ENCODE measurements at regions not wholly inside any gene's neighbourhood (a gene's known extent, or its start where the extent isn't known, plus 50 kb on each side); places are given as distances from the start of the nearest gene placed in this dataset.

DNA sequence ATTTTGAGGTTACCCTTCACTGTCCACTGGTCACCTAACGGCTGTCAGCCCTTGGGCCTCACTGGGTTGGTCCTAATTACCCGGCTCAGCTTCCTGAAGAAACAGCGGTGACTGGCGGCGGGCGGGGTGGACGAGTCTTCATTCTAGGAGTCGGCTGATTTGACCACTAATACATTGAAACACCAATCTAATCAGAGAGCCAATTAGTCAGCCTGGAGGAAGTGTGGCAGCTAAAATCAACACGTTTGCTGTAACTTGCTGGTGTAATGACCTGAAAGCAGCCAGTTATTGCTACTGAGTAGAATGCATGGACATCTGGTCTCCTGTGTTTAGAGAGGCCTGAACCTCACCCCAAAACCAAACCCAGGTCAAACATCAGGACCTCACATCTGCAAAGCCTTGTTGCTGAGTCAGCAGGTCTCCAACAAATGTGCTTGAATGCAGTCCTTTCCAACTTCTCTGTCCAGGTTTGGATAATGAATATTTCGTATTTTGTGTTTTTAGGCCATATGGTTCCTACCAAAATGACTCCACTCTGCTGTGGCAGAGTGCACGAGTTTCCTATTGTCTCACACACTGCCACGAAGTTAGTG is 496.4 kb downstream of the BRD1 start:
- no peak for DNase-seq

DNA sequence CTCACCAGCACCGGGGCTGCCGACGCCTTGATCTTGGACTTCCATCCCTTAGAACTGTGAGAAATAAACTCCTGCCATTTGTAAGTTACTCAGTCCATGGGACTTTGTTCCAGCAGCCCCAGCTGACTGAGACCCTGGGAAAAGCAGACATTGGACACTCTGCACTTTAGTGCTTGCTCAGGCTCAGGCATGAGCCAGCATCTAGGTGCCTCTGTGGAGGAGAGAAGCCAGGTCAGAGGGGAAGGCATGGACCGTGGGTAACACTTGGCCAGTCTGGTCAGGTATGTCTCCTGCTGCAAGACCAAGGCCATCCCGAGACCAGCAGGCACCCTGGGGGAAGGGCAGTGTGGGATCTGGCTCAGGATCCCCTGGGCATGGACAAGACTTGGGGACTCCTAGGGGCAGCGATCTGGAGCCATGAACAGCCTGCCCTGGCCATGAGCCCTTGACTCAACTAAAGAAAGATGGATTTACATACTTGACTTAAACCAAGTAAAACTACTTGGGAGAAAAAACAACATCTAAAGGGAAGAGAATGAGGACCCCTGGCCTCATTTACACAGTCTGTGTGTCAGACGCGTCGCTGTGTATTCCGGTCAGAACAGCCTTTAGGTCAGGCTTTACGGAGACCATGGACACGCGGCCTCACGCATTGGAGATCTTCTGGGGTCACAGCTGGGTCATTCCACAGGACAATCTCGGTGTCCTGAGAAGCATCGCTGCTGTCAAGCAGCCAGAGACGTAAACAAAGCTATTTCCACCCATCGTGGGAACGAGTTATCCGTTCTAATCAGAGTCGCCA is 497.1 kb downstream of the BRD1 start:
- no peak for DNase-seq

DNA sequence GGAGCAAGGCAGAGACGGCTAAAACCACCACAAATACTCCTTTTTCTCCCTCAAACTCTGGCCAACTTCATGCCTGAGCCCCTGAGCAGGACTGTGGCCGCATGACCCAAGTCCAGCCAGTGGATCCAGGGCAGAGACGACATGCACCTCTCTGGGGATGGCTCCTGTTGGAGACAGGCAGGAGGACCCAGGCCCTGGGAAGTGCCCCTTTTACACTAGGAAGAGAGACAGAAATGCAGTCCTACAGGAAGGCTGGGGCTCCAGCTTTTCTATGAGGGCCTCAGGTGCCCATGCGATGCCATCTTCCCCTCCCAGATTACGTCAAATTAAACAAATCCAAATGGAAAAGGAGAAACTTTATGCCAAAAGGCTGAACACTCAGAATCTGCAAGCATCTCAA is 498.0 kb downstream of the BRD1 start:
- no peak for DNase-seq

DNA sequence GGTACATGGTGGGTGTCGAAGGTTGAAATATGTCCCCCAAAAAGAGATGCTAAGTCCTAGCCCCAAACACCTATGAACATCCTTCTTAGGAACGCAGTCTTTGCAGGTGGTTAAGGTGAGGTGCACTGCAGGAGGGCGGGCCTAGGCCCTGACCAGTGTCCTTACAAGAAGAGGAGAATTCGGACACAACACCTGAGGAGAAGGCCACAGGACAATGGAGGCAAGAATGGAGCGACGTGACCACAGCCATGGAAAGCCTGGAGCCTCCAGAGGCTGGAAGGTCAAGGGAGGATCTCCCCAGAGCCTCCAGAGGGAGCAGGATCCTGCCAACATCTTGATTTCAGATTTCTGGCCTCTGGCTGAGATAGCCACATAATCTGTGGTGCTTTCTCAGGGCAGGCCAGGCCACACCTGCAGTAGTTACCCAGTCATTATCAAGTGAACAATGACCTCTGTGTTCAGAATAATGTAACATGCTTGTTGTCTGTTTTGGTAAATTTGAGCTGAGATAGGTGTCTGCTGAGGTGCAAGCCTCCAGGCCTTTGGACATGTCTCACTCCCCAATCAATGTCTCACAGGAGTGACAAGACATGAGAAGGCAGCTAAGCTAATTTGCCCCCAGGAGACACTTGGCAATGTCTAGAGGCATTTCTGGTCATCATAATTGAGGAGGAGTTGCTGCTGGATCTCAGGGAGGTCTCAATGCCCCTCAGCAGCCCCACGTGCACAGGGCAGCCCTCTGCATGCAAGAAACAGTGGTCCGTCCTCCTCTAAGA is 498.9 kb downstream of the BRD1 start:
- DNase-seq, result no peak

DNA sequence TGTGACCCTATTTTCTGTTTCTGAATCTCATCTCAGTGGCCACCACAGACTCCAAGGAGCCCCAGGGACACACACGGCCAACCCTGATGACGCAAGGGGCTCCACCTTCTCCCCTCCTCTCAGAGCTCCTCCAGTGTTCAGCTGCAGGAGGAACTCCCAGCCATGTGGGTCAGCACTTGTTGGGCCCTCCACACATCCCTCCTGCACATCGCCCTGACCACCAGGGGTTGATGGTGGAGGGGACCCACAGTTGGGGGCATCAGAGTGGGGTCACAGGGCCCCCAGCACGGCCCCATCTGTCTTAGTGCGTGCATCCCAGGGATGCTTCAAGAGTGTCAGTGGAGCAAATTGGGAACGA is 499.6 kb downstream of the BRD1 start:
- DNase-seq, result no peak

DNA sequence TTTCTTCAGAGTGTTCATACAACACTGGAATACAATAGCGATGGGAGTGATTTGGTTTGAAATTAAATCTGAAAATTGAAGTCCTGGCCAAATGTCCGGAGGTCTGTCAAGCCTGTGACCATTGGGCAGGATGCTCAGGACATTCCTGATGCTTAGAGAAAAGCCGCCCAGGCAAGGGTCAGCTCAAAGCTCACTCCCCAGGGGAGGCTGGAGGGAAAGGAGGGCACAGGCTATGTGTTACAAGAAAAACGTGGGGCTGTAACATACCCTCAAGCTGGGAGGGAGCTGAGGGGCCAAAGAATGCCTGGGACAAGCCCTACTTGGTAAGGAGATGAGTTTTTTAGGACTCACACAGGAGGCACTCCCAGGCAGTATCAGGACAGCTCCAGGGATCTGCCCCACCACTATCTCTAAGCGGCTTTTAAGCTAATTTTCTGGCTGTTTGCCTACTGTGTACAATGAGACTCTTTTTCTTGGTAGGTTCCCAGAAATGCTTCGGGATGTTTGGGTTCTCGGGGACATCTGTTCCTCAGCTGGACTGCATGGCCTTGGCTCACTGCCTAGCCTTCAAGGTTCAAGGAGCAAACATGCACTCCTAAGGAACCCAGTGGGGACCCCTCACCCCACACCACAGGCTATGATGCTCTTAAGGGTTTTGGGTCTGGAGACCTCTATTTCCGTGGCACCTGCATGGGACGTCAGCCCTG is 500.1 kb downstream of the BRD1 start:
- DNase-seq, result no peak

DNA sequence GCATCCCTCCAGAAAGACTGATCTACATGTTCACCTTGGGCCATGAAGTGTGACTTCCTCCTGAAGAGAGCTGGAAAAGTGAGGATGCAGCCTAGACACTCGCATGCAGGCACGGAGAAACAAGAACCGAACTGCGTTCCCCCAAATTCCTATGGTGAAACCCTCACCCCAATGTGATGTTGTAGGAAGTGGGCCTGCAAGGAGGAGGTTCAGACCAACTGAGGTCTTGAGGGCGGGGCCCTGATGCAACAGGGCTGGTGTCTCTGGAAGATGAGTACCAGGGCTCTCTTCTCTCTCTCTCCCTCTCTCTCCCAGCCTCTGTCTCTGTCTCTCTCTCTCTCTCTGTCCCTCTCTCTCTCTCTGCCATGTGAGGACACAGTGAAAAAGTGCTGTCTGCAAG is 501.1 kb downstream of the BRD1 start:
- DNase-seq, result no peak

DNA sequence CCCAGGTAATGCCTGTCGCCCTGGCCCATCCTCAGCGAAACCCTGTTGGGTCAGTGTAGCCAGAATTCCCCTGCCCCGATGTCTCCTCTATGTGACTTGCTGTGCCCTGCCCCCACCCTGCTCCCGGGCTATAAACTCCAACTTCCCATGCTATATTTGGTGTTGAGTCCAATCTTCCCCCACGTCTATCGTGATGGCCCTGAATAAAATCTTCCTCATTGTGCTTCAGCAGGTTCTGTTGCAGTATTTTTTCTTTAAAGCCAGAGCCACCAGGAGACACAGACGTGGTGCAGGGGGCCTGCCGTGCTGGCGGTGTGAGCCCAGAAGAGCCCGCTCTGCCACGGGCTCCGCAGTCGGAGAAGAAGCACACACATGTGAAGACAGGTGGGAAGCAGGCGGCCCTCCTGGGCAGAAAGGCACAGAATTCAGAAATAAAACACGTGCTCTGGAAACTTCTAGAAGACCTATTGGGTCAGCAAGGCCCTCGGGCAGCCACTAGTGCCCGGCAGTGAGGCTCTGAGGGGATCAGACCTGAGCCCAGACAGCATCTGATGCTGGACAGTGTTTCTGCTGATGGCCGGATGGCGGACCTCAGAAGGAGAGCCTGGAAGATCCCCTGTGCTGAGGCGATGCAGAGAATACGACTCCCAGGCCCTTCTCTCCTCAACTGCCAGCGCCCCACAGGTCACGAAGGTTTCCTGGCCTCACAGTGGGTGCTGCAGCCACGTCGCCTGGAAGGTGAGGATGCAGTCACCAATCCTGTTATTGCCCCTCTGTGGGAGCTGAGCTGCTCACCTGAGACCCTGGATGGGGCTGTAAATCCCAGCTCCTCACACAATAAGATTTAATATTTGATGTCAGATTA is 501.9 kb downstream of the BRD1 start:
- DNase-seq, result no peak

DNA sequence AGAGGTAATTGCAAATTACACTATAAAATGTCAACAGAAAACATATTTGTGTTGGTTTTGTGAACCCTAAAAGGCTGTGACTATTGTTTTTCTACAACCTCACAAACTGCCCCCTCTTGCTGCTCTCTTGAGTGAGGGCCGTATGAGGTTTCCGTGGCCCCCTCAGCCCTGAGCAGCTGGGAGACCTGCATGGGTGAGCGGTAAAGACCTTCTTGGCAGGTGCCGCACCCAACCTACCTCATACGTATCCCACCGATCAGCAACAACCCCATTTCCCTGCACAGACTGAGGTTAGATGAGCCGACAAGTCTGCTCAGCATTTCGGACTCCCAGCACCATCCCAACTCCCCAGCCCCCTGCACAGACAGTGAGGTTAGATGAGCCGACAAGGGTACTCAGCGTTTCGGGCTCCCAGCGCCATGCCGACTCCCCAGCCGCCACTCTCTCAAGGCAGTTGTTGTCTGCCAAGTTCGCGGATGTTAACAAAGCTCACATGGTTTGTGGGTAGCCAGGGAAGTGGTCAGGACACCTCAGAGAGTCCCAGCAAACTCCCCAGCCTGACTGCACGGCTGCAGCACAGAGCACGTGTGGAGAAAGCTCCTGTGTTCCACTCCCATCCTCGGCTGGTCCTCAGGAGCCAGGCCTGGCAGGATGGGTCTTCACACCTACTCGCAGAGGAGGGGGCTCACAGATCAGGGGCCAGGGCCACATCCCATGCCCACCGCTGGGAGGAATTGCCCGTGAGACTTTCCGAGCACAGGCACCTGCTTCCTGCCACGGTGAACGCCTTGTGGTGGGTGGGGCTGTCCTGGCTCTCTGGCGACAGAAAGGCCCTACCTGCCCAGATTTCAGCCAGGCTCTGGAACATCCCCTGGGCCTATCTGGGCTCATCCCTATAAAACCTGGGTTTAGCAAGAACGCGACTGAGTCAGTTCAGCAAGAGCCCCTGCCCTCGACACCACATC is 502.9 kb downstream of the BRD1 start:
- no peak for DNase-seq

DNA sequence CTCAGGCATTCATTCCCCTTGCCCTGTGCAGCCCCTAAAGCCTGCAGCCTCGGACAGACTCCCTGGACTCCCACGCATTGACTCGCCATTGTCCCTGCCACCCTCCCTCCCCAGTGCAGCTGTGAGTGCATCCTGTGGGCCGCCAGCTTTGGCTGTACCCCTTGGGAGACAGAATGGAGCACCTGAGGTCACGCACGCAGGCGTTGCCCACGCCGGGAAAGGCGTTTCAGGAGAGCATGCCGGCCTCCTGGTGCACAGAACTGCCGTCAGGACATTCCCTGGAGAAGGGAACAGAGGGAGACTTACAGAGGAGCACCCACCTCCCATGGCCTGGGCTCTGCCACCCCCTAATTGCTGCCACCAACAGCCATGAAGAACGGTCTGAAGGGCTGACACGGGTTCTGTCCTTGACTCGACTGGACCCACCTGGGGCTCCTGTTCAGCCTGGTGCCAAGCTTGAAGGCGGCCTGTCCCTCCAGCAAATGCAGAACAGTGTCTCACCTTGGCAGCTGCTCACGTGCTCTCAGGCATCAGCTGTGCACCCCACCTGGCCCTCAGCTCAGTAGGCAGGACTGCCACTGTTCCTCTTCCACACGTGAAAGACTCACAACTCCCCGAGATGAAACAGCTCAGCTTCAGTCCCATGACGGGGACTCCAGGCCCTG is 503.8 kb downstream of the BRD1 start:
- no peak for DNase-seq

DNA sequence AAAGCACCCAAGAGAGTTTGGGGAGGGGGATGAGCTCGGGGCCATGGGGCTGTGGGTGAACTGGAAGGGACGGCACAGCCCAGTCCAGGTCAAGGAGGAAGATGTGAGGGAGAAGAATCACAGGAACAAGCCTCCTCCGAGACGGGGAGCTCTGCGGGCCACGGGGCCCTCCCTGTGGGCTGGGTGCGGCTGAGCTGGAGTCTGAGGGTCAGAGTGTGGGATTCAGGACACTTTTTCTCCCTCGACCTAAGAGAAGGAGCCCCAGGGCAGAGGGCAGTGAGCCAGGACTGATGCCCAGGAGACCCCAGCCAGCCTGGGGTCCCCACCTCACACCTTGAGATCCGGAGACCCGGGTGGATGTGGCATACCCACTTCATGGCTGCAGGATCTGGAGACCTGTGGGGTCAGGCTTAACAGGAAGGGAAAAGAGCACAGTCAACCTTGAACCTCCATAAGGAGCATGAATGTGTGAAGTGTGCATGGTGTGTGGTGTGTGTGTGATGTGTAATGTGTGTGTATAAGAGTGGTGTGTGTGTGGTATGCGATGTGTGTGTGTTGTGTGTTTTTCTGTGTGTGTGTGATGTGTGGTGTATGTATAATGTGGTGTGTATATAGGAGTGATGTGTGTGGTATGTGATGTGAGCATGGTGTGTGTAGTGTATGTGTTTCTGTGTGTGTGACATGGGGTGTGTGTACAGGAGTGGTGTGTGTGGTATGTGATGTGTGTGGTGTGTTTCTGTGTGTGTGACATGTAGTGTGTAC is 504.6 kb downstream of the BRD1 start:
- DNase-seq, result no peak

DNA sequence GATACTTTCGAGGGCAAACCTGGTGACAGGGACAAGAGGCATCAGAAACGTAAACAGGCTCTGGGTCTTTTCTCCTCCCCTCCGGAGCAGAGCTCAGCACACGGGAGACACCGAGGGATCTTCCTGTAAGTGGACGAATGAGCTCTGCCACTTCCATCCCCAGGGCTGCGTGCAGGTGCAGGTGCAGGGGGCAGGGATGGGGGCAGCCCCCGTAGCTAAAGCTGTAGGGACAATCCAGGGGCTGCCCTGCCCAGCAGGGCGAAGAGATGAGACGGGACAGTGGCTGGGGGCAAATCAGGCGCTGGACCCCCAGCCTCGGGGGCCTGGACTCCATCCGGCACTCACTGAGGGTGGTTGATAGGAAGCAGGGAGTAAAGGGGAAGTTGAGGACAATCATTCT is 505.4 kb downstream of the BRD1 start:
- no peak for DNase-seq

DNA sequence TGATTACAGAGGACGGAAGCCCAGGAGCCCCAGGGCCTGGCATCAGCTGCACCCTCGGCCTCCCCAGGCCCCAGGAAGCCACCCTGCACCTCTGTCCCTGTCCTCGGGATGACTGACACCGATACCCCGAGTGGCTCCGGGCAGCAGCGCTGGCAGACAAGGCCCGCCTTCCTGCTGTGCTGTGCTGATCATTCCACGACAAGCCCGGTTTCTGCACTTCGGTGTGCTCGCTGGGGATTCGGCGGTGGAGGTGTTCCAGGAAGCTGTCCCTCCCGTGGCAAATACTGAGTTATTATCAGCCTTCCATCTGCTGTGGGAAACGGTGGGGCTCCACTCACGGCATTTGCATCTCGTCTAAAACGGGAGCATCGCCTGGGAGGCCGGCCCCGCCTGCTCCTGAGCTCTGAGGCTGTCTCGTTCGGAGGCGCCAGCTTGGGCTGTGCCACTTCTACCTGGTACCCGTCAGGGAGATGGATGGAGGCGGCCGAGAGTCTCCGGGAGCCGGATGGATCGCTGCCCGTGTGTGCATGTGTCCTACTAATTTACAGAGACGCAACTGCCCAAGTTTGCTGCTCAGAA is 506.1 kb downstream of the BRD1 start:
- DNase-seq, result no peak

DNA sequence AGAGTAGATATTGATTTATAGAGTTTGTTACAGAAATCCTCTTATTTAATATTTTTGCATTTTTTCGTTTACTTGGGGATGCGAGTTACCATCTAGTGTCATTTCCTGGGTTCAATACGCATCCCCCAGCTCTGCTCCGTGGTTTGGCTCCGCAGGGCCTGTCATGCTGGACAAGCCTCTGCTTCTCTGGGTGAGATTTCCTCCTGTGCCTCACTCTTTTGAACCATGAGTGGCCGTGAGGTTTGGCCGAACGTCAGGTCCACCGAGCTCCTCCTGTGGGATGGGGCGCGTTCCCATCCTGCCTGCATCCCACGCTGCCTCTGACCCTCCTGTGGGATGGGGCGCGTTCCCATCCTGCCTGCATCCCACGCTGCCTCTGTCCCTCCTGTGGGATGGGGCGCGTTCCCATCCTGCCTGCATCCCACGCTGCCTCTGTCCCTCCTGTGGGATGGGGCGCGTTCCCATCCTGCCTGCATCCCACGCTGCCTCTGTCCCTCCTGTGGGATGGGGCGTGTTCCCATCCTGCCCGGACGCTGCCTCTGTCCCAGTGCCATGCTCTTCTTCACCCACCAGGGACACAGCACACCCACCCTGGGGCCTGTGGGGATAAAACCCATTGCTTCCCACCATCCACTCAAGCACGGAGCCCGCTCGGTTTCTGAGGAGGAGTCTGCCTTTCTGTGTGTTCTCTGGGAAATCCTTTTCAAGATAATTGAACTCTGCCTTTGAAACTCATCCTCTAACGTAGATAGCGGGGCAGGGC is 506.8 kb downstream of the BRD1 start:
- DNase-seq, result no peak

DNA sequence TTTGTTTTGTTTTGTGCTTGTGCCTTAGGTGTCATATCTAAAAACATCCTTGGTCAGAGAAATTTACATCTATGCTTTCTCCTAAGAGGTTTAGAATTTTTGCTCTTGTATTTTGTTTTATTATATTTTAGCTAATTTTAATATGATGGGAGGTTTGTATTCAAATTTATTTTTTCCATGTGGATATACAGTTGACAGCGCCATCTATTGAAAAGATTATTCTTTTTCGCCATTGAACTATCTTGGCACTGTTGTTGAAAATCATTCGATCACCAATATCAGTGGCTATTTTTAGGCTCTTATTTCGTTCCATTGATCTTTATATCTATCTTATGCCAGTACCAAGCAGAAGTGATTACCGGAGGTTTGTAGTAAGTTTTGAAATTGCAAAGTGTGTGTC is 510.3 kb downstream of the BRD1 start:
- DNase-seq, result no peak

DNA sequence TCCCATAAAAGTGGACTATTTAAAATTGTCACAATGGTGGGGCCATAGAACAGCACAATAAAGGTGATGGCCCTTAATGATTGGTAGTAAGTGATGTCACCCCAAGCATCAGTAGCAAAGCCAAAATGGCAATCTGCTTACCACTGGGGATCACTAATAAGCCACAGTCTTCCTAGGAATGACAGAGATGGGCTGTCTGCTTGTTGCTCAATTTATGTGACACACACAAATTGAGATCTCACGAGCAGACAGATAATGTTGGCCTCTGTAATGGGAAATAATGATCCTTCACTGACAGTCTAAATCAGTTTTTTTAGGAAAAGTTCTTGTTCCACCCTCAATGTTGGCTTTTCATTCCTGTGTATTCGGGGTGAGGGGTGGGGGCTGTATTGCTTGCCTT is 515.1 kb downstream of the BRD1 start:
- DNase-seq, result no peak

DNA sequence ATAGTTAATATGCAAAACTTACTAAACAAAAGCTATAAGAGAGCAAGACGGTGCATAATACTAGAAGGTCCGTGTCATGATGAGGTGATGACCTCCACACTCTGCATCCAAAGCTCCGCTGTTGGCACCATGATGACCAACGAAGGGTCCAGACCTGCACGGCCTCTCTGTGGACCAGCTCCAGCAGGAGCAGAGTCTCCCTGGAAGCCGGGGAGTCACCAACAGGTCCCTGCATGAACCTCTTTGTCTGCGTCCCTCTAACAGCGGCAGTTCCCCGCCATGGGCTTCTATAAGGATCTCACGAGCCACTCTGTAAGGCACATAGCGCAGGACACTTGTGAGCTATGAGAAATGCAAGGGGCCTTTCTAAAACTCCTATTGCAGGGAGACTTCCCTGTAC is 517.3 kb downstream of the BRD1 start:
- DNase-seq, result no peak

DNA sequence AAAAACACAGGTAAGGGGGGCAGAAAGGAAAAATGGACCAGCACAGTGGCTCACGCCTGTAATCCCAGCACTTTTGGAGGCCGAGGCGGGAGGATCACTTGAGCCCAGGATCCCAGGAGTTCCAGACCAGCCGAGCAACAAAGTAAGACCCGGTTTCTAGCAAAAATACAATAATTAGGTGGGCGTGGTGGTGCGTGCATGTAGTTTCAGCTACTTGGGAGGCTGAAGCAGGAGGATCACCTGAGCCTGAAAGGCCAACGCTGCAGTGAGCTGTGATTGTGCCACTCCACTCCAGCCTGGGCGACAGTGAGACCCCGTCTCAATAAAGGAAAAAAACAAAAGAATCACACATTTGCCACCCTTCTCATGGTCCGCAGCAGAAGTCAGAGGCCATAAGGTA is 519.4 kb downstream of the BRD1 start:
- no peak for DNase-seq

DNA sequence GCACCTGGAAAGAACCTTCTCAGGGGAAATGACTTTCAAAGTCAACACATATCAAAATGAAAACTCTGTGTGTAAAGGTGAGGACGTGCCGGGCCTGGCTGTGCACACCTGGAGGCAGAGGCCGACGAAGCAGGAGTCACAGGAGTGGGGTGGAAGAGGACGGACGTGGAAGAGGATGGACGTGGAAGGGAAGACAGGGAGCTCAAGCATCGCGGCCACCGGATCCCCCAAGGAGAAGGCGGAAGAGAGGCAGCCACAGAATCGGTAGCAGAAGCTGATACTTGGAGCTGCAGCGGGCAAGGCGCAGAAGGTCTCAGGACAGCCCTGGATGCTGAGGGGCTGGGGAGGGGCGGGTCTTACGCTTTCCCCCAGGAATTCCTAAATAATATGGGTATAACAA is 519.8 kb downstream of the BRD1 start:
- DNase-seq, result no peak

Measured in NCI-H2171 (cell line).